ENCODE measurements at regions not wholly inside any gene's neighbourhood (a gene's known extent, or its start where the extent isn't known, plus 50 kb on each side); places are given as distances from the start of the nearest gene placed in this dataset.

- TF ChIP-seq CTCF (IDR thresholded peaks at IDR 0.05) (no peak), POLR2A (IDR thresholded peaks at IDR 0.05) (no peak)
Observed at GRCh38 chr1:218112862-218113261, 172.2 kb upstream of the RRP15 start.
